OCI-M1 (cell line): ENCODE measurements at regions not wholly inside any gene's neighbourhood (a gene's known extent, or its start where the extent isn't known, plus 50 kb on each side); places are given as distances from the start of the nearest gene placed in this dataset.
"Not testable (repeated sequence)": the region's sequence is repeated elsewhere in the genome, so short reads cannot be mapped to it uniquely, and the experiment has no call there.

ENCODE experiments used
- DNase-seq: peaks from one replicate; lab custom pipeline; 2025; lab: John Stamatoyannopoulos, UW

DNA sequence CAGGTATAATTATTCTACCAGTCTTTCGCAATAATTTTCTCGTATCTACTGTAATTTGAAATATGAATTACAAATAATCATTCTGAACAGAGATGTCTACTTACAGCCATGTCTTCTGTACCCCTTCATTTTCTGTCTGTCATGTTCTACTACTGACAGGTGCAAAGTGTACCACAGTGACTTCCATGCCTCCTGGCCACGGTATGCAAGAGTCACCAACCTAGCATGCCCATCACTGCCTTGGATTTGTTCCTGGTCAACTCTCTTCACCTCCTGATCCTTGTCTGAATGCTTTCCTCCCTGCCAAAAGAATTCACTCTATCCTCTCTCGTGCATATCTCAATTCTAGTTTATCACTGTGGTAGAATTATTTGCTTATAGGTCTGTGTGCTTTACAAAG is 755.4 kb downstream of the KCNJ2 start:
- DNase-seq: no peak

- no peak for DNase-seq
Observed at GRCh38 chr17:70929226-70929625, 759.9 kb downstream of the KCNJ2 start.

- DNase-seq: no peak
Observed at GRCh38 chr17:70934231-70934630, 764.9 kb downstream of the KCNJ2 start.

- DNase-seq: no peak
Observed at GRCh38 chr17:70934835-70935234, 765.5 kb downstream of the KCNJ2 start.

GRCh38 chr17:70936724-70937123 is 767.4 kb downstream of the KCNJ2 start:
- DNase-seq: no peak

GRCh38 chr17:70938336-70938735 is 769.0 kb downstream of the KCNJ2 start:
- DNase-seq: no peak

DNA sequence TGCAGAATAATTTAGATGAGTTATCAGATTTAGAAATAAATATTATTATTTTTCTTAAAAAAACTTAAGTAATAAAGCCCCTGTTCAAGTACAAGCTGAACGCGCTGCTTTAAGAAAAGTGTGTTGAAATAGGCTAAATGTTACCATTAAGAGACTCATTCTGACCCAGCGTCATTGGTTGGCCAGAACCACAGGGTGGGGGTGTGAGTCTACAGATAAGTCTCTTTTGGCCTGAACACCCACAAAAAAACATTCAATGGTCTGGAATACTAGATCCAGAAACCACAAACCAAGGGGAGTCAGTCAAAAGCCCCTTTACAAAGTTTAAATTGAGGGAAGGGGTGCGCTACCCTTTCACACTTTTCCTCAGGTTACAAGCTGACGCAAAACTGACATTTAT is 776.1 kb downstream of the KCNJ2 start:
- DNase-seq: no peak

GRCh38 chr17:70947215-70947614 is 777.9 kb downstream of the KCNJ2 start:
- DNase-seq: no peak

GRCh38 chr17:70947636-70948565 is 778.6 kb downstream of the KCNJ2 start:
- DNase-seq: no peak

- DNase-seq: not testable (repeated sequence)
Observed at GRCh38 chr17:70953140-70953539, 783.8 kb downstream of the KCNJ2 start.

- DNase-seq: no peak
Observed at GRCh38 chr17:70955441-70955840, 786.1 kb downstream of the KCNJ2 start.

DNA sequence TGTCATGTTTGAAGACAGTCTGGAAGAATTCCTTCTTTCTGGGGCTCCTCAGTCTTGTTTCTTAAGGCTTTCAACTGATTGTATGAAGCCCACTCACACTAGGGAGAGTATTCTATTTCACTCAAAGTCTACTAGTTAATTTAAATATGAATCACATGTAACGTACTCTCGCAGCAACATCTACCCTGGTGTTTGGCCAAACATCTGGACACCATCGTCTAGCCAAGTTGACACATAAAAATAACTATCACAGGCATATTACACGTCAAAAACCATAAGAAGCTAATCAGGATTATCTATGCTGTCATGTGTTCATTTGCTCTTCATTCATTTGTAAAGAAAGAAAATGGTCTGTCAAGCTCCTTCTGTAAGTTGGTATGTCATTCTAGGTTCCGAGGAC is 787.4 kb downstream of the KCNJ2 start:
- no peak for DNase-seq

DNA sequence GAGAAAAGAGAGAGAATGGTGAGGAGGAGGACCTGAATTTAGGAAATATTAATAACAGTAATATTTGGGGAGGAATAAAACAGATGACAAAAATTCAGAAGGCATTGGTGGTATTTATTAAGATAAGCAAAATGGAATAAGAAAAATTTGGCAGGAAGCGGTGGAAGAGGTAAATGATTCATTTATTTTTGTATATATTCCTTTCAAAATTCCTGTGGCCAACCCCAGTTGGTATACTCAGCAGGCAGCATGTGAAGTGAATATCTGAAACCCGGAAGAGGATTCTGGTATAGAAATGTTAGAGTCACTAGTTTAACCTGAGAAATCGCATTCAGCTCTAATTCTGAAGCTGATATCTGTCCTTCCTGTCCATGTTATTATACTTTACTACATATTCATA is 792.0 kb downstream of the KCNJ2 start:
- DNase-seq: no peak

- DNase-seq: no peak
Observed at GRCh38 chr17:70968302-70968701, 799.0 kb downstream of the KCNJ2 start.

DNA sequence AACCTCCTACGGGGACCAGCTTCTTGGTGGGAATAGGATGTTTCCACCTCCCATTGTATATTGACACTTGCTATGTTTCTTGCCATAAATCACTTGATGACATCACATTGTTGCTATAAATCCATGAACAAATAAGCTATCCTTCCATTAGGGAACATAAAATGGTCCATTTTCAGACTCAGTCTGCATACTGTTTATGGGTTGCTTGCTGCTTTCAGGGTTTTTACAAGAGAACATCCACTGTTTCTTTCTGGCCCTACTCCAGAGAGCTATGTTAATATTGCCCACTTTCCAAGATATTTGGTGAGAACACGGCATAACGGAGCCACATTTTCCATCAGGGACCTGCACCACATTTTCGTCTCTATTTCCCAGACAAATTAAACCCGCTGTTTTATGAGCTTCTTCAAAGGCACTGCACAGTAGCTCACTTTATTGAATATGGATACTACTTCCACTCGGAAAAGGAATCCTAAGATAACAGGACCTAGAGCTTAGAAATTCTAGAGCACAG is 800.2 kb downstream of the KCNJ2 start:
- DNase-seq: no peak

- DNase-seq: no peak
Observed at GRCh38 chr17:70976447-70976846, 807.1 kb downstream of the KCNJ2 start.

- DNase-seq: no peak
Observed at GRCh38 chr17:70984873-70985272, 815.5 kb downstream of the KCNJ2 start.

GRCh38 chr17:70987867-70988340 is 818.6 kb downstream of the KCNJ2 start:
- DNase-seq: no peak

- no peak for DNase-seq
Observed at GRCh38 chr17:70988622-70989021, 819.3 kb downstream of the KCNJ2 start.

GRCh38 chr17:70989280-70989679 is 819.9 kb downstream of the KCNJ2 start:
- no peak for DNase-seq

DNA sequence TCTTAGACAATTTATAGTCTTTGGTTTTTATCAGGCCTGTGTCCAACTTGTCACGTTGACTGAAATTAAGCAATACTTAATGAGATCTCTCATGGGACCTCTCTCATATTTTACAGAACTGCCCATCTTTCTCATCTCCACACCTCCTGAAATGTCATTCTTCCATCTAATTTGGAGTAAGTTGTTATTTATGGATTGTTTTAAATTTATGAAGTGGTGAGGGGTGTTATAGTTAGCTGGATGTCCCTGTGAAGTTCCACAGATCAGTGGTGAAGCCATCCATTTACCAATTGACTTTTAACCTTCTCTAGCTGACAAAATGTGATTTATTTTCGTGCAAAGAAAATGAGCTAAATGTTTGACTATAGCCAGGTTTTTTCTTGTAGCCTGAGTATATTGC is 824.9 kb downstream of the KCNJ2 start:
- no peak for DNase-seq

GRCh38 chr17:70995997-70996396 is 826.7 kb downstream of the KCNJ2 start:
- no peak for DNase-seq

GRCh38 chr17:71003736-71004135 is 834.4 kb downstream of the KCNJ2 start:
- DNase-seq: no peak

DNA sequence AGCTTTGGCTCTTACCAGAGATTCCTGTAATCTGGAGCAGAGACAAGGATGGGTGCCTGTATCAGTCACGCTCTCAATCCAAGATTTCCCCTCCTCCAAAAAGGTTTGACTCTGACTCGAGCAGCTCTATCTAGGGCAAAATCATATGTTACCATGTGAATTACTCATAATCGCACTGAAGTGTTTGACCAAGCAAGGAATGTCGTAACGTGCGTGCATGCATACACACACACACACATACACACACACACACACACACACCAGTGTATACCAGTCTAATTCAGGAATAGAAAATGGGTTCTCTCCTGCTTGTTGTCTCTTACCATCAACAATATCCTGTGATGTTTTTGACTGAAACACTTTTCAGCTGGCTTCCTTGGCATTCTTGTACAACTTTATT is 835.1 kb downstream of the KCNJ2 start:
- no peak for DNase-seq
